Endodermal cell (in vitro differentiated cells): ENCODE measurements at regions not wholly inside any gene's neighbourhood (a gene's known extent, or its start where the extent isn't known, plus 50 kb on each side); places are given as distances from the start of the nearest gene placed in this dataset.
"Not testable (repeated sequence)": the region's sequence is repeated elsewhere in the genome, so short reads cannot be mapped to it uniquely, and the experiment has no call there.

ENCODE experiments used
- DNase-seq: peaks from one replicate; pipeline ENCODE4 v3.0.0-alpha.2; 2017
- H3K27ac ChIP-seq: 2 replicates; pipeline ENCODE4 v1.5.1; 2013; ENCODE audit warnings: mild to moderate bottlenecking, low read depth, low read length, moderate library complexity
- H3K27me3 ChIP-seq: 2 replicates; pipeline ENCODE4 v1.6.1; 2013; ENCODE audit warnings: mild to moderate bottlenecking, low read length, moderate library complexity; ENCODE audit not compliant: insufficient read depth, control insufficient read depth, poor library complexity, severe bottlenecking
- H3K36me3 ChIP-seq: 2 replicates; pipeline ENCODE4 v1.7.0; 2013; ENCODE audit warnings: mild to moderate bottlenecking, low read length, moderate library complexity; ENCODE audit not compliant: control insufficient read depth, insufficient read depth
- H3K4me1 ChIP-seq: one replicate; pipeline ENCODE4 v1.7.0; 2013; ENCODE audit warnings: low read length; ENCODE audit not compliant: control insufficient read depth, insufficient read depth
- H3K4me3 ChIP-seq: 2 replicates; pipeline ENCODE4 v1.5.1; 2013; ENCODE audit warnings: mild to moderate bottlenecking, low read length, moderate library complexity
- H3K9ac ChIP-seq: 2 replicates; pipeline ENCODE4 v1.6.1; 2013; ENCODE audit warnings: mild to moderate bottlenecking, low read length, moderate library complexity; ENCODE audit not compliant: poor library complexity, severe bottlenecking; ENCODE audit errors: extremely low read depth
- H3K9me3 ChIP-seq: 2 replicates; pipeline ENCODE4 v1.6.1; 2013; ENCODE audit warnings: mild to moderate bottlenecking, low read length, moderate library complexity; ENCODE audit not compliant: control insufficient read depth
- H3K27ac Mint-ChIP-seq: 2 replicates; pipeline ENCODE4 v1.8.0; 2020; ENCODE audit warnings: mixed read lengths
- H3K27me3 Mint-ChIP-seq: 2 replicates; pipeline ENCODE4 v1.8.0; 2021; ENCODE audit warnings: mild to moderate bottlenecking, mixed read lengths; ENCODE audit not compliant: insufficient read depth
- H3K36me3 Mint-ChIP-seq: 2 replicates; pipeline ENCODE4 v1.8.0; 2020; ENCODE audit warnings: low read depth, mixed read lengths
- H3K4me1 Mint-ChIP-seq: 2 replicates; pipeline ENCODE4 v1.8.0; 2020; ENCODE audit warnings: mixed read lengths
- H3K4me3 Mint-ChIP-seq: 2 replicates; pipeline ENCODE4 v1.8.0; 2020; ENCODE audit warnings: mild to moderate bottlenecking, moderate library complexity, mixed read lengths
- H3K9me3 Mint-ChIP-seq: 2 replicates; pipeline ENCODE4 v1.8.0; 2020; ENCODE audit warnings: mild to moderate bottlenecking, mixed read lengths
- CTCF ChIP-seq: fragments of 200-600 bp; sonication (generic); conservative IDR thresholded peaks from 2 replicates; pipeline ENCODE4 v1.5.0; 2021; ENCODE audit warnings: antibody characterized with exemption, mild to moderate bottlenecking
- WGBS, 2 experiments: methylation state at CpG; one replicate each; pipeline versions ENCODE4 v1.1.5 to v1.1.7; 2013; ENCODE audit warnings: missing lambda C conversion rate in 2 of 2, mixed read lengths in 1 of 2; ENCODE audit not compliant: insufficient coverage in 1 of 2, insufficient read length in 1 of 2; 5-methylcytosine and 5-hydroxymethylcytosine counted together

- Histone ChIP-seq H3K27me3 (no peaks in the 10 kb centered on the region), H3K4me1 (peaks cover 7% of the 10 kb centered on the region), H3K9me3 (no peaks in the 10 kb centered on the region), H3K4me3 (no peak overlapping the region), H3K9ac (no peak overlapping the region), H3K36me3 (no peaks in the 10 kb centered on the region), H3K27ac (no peak overlapping the region)
- Mint-ChIP-seq H3K27ac (no peak overlapping the region), H3K36me3 (no peaks in the 10 kb centered on the region), H3K27me3 (peaks cover 8% of the 10 kb centered on the region), H3K4me3 (no peak overlapping the region), H3K9me3 (no peaks in the 10 kb centered on the region), H3K4me1 (peaks cover 10% of the 10 kb centered on the region)
- DNase-seq: no peak
- TF ChIP-seq CTCF: no peak
- WGBS, 2 experiments: 93 to 100% methylated on average over 8 to 9 of the region's 11 CpGs
Measured at GRCh38 chr10:78443900-78444571, 410.4 kb downstream of the RPS24 start.

GRCh38 chr10:78444741-78445140 is 411.1 kb downstream of the RPS24 start:
- DNase-seq, H3K4me3 Mint-ChIP-seq, H3K27me3 ChIP-seq, H3K9ac ChIP-seq, H3K27ac ChIP-seq, H3K4me3 ChIP-seq, H3K27me3 Mint-ChIP-seq, H3K36me3 Mint-ChIP-seq, H3K36me3 ChIP-seq, H3K4me1 ChIP-seq, H3K9me3 ChIP-seq, H3K27ac Mint-ChIP-seq, H3K9me3 Mint-ChIP-seq, H3K4me1 Mint-ChIP-seq: not testable (repeated sequence)
- WGBS, 2 experiments: 92 to 97% methylated on average over 3 to 4 of the region's 4 CpGs

- Histone ChIP-seq H3K27me3 (no peaks in the 10 kb centered on the region), H3K27ac (no peak overlapping the region), H3K4me1 (no peaks in the 10 kb centered on the region), H3K9me3 (no peaks in the 10 kb centered on the region), H3K9ac (no peak overlapping the region), H3K36me3 (no peaks in the 10 kb centered on the region), H3K4me3 (no peak overlapping the region)
- no peak overlapping the region for H3K27ac Mint-ChIP-seq
- H3K9me3 Mint-ChIP-seq: no peaks in the 10 kb centered on the region
- no peaks in the 10 kb centered on the region for H3K36me3 Mint-ChIP-seq
- peaks cover 2% of the 10 kb centered on the region for H3K4me1 Mint-ChIP-seq
- peaks cover 8% of the 10 kb centered on the region for H3K27me3 Mint-ChIP-seq
- DNase-seq: no peak
- WGBS, 2 experiments: 97 to 100% methylated on average over 1 to 2 of the region's 2 CpGs
- TF ChIP-seq CTCF: no peak
- H3K4me3 Mint-ChIP-seq: no peak overlapping the region
Measured at GRCh38 chr10:78445308-78445707, 411.6 kb downstream of the RPS24 start.

- H3K27ac ChIP-seq: no peak overlapping the region
- H3K4me3 Mint-ChIP-seq: no peak overlapping the region
- peaks cover 11% of the 10 kb centered on the region for H3K4me1 ChIP-seq
- H3K4me3 ChIP-seq: no peak overlapping the region
- H3K9me3 Mint-ChIP-seq: no peaks in the 10 kb centered on the region
- no peaks in the 10 kb centered on the region for H3K36me3 Mint-ChIP-seq
- no peak for DNase-seq
- no peak overlapping the region for H3K27ac Mint-ChIP-seq
- H3K9me3 ChIP-seq: no peaks in the 10 kb centered on the region
- WGBS, 2 experiments: 77 to 83% methylated on average over 4 of the region's 4 CpGs
- peaks cover 8% of the 10 kb centered on the region for H3K27me3 Mint-ChIP-seq
- no peak for TF ChIP-seq CTCF
- no peak overlapping the region for H3K9ac ChIP-seq
- peaks cover 12% of the 10 kb centered on the region for H3K4me1 Mint-ChIP-seq
- no peaks in the 10 kb centered on the region for H3K27me3 ChIP-seq
- no peaks in the 10 kb centered on the region for H3K36me3 ChIP-seq
Measured at GRCh38 chr10:78448470-78448869, 414.8 kb downstream of the RPS24 start.
